ENCODE measurements at regions not wholly inside any gene's neighbourhood (a gene's known extent, or its start where the extent isn't known, plus 50 kb on each side); places are given as distances from the start of the nearest gene placed in this dataset.

- intact Hi-C loops (cut with DNase I) = no loop called here
- no peaks in the 10 kb centered on the region for H3K27me3 ChIP-seq (ENCODE audit: insufficient read depth in 3 of 3, low read length in 2 of 3)
- no peak overlapping the region for H3K27ac ChIP-seq
- no peak overlapping the region for H3K4me3 ChIP-seq
- no peak for ATAC-seq
- H3K36me3 ChIP-seq (ENCODE audit: insufficient read depth in 1 of 2, low read depth in 1 of 2) = no peaks in the 10 kb centered on the region
- no peak for DNase-seq
- H3K4me1 ChIP-seq = no peaks in the 10 kb centered on the region
- 67 to 80% (median 70%) methylated on average over 3 of the region's 3 CpGs for WGBS, 3 donors
- no peaks in the 10 kb centered on the region for H3K9me3 ChIP-seq
- no peak for TF ChIP-seq CTCF (IDR thresholded peaks at IDR 0.05)
Observed at GRCh38 chr10:25695586-25695985, 238.4 kb upstream of the MYO3A start.

GRCh38 chr10:25696013-25696708 lies 237.9 kb upstream of the MYO3A start:
- H3K4me3 ChIP-seq = no peak overlapping the region
- intact Hi-C loops (cut with DNase I) = no loop called here
- DNase-seq (no peak), ATAC-seq (no peak)
- no peaks in the 10 kb centered on the region for H3K36me3 ChIP-seq (ENCODE audit: insufficient read depth in 1 of 2, low read depth in 1 of 2)
- 78 to 87% (median 85%) methylated on average over 6 of the region's 6 CpGs for WGBS, 3 donors
- H3K27me3 ChIP-seq (ENCODE audit: insufficient read depth in 3 of 3, low read length in 2 of 3) = no peaks in the 10 kb centered on the region
- no peaks in the 10 kb centered on the region for H3K9me3 ChIP-seq
- no peak overlapping the region for H3K27ac ChIP-seq
- TF ChIP-seq CTCF (IDR thresholded peaks at IDR 0.05) = no peak
- H3K4me1 ChIP-seq = no peaks in the 10 kb centered on the region

GRCh38 chr10:25697412-25697811 lies 236.6 kb upstream of the MYO3A start:
- no peak for TF ChIP-seq CTCF (IDR thresholded peaks at IDR 0.05)
- H3K9me3 ChIP-seq = no peaks in the 10 kb centered on the region
- intact Hi-C loops (cut with DNase I) = no loop called here
- no peak overlapping the region for H3K27ac ChIP-seq
- 76 to 77% (median 76%) methylated on average over 5 of the region's 5 CpGs for WGBS, 3 donors
- no peak overlapping the region for H3K4me3 ChIP-seq
- DNase-seq (no peak), ATAC-seq (no peak)
- H3K4me1 ChIP-seq = no peaks in the 10 kb centered on the region
- H3K27me3 ChIP-seq (ENCODE audit: insufficient read depth in 3 of 3, low read length in 2 of 3) = no peaks in the 10 kb centered on the region
- H3K36me3 ChIP-seq (ENCODE audit: insufficient read depth in 1 of 2, low read depth in 1 of 2) = no peaks in the 10 kb centered on the region

GRCh38 chr10:25698638-25699037 lies 235.4 kb upstream of the MYO3A start:
- intact Hi-C loops (cut with DNase I) = no loop called here

More at GRCh38 chr10:25698638-25699037, 235.4 kb upstream of the MYO3A start:
- no peaks in the 10 kb centered on the region for H3K36me3 ChIP-seq (ENCODE audit: insufficient read depth in 1 of 2, low read depth in 1 of 2)
- no peak for ATAC-seq
- H3K4me3 ChIP-seq = no peak overlapping the region
- no peak for TF ChIP-seq CTCF (IDR thresholded peaks at IDR 0.05)
- no peaks in the 10 kb centered on the region for H3K27me3 ChIP-seq (ENCODE audit: insufficient read depth in 3 of 3, low read length in 2 of 3)
- no peaks in the 10 kb centered on the region for H3K9me3 ChIP-seq
- H3K4me1 ChIP-seq = no peaks in the 10 kb centered on the region
- 31 to 50% (median 36%) methylated on average over 3 of the region's 3 CpGs for WGBS, 3 donors
- no peak for DNase-seq
- no peak overlapping the region for H3K27ac ChIP-seq
